Activated T-helper 2 cell treated with anti-CD3 and anti-CD28 coated beads, Interferon-gamma antibody, Interleukin-2, Interleukin-4, amounts not matched to agents 10 μg/mL and 5 μg/mL and 100 μg/mL, durations not matched to agents 14 hours and 24 hours and 36 hours (primary cell): ENCODE measurements at regions not wholly inside any gene's neighbourhood (a gene's known extent, or its start where the extent isn't known, plus 50 kb on each side); places are given as distances from the start of the nearest gene placed in this dataset.

Experiments used
- DNase-seq: peaks from one replicate; pipeline ENCODE4 v3.0.0; 2021; ENCODE audit warnings: low spot score
- H3K27ac Mint-ChIP-seq: one replicate; pipeline ENCODE4 v1.8.0; 2021; ENCODE audit warnings: mixed read lengths
- H3K27me3 Mint-ChIP-seq: one replicate; pipeline ENCODE4 v1.8.0; 2021; ENCODE audit warnings: low read depth, mixed read lengths
- H3K36me3 Mint-ChIP-seq: one replicate; pipeline ENCODE4 v1.8.0; 2021; ENCODE audit warnings: low read depth, mixed read lengths
- H3K4me1 Mint-ChIP-seq: one replicate; pipeline ENCODE4 v1.8.0; 2021; ENCODE audit warnings: low read depth, mixed read lengths
- H3K4me3 Mint-ChIP-seq: one replicate; pipeline ENCODE4 v1.8.0; 2021; ENCODE audit warnings: low read depth, mild to moderate bottlenecking, moderate library complexity, mixed read lengths
- H3K9me3 Mint-ChIP-seq: one replicate; pipeline ENCODE4 v1.8.0; 2021; ENCODE audit warnings: mixed read lengths
- intact Hi-C: fragments of 100-400 bp; cut with micrococcal nuclease; formaldehyde crosslinking; loops from one replicate; pipeline ENCODE4 v1.15.1; 2023

DNA sequence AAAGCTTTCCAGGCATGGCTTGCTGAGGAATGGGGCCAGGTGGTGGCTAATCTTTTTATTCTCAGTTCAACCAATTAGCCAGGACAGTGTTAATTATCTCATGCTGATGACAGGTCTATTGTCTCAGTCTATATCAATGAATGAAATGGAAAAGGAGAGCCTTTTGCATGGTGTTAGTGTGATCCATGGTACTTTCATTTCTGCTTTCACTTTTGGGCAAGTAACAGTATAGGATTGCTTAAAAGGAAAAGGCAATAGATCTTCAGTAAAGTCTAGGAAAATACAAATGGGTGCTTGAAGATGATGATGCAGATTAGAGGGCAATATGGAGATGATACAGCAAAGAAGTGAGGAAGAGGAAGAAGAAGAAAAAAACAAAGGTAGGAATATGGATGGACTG lies 430.3 kb downstream of the TFAP2A start:
- H3K4me1 Mint-ChIP-seq, result no peaks in the 10 kb centered on the region
- no peak overlapping the region for H3K4me3 Mint-ChIP-seq
- H3K27ac Mint-ChIP-seq, result no peak overlapping the region
- intact Hi-C loops, result no loop called here
- H3K27me3 Mint-ChIP-seq, result no peaks in the 10 kb centered on the region
- DNase-seq, result no peak
- no peaks in the 10 kb centered on the region for H3K36me3 Mint-ChIP-seq
- H3K9me3 Mint-ChIP-seq, result peaks cover 13% of the 10 kb centered on the region

DNA sequence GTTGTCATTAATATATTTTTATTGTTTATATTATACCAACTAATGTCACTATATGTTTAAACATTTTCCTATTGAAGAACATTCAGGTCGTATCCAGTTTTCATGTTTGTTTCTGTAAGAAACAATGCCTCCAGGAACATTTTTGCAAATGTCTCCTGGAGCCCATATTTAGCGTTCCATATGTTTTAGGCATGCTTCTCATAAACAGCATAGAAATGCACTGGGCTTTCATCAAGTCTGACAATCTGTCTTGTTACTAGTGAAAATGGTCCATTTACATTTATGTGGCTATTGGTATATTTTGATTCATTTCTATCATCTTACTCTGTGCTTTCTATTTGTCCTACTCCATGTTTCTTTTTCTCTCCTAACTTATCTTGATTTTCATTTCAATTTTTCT lies 431.7 kb downstream of the TFAP2A start:
- Mint-ChIP-seq H3K4me3 (no peak overlapping the region), H3K36me3 (no peaks in the 10 kb centered on the region), H3K4me1 (no peaks in the 10 kb centered on the region), H3K27me3 (no peaks in the 10 kb centered on the region), H3K27ac (no peak overlapping the region), H3K9me3 (peaks cover 9% of the 10 kb centered on the region)
- no peak for DNase-seq
- intact Hi-C loops, result no loop called here

DNA sequence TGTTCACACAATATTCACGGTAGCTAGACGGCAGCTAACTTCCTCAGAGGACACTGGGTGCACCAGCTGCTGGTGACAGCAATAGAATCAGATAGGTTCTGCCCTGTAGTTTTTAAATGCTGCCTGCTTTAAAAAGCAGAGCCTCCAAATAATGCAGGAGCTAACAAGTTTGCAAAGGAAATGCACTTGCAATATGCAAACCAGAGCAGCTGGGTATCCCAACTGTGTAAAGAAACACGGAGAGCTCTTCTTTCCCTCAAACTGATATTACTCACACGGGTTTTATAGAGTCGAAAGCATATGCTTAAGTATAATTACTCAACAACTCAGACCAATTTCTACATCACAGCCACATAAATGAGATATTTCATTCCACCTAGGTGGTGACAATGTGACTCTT lies 432.7 kb downstream of the TFAP2A start:
- intact Hi-C loops, result no loop called here
- Mint-ChIP-seq H3K36me3 (no peaks in the 10 kb centered on the region), H3K27ac (no peak overlapping the region), H3K4me3 (no peak overlapping the region), H3K27me3 (no peaks in the 10 kb centered on the region), H3K4me1 (no peaks in the 10 kb centered on the region), H3K9me3 (peaks cover 9% of the 10 kb centered on the region)
- no peak for DNase-seq

DNA sequence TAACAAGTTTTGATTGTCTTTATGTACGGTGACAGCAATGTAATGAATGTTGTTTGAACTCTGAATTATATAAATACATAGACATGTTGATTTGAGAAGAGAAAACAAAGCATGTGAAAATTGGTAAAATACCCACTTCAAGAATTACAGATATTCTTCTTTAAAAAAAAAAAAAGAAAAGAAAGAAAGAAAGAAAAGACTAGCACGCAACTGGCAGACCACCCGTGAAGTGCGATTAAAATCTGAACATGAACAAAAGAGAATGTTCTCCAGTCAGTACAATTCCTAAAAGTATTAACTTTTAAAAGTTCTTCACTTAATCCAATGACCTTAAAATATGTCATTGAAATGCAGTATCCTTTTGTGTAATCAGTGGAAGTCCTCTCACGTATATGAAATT lies 434.9 kb downstream of the TFAP2A start:
- Mint-ChIP-seq H3K4me3 (no peak overlapping the region), H3K36me3 (no peaks in the 10 kb centered on the region), H3K27ac (no peak overlapping the region), H3K27me3 (no peaks in the 10 kb centered on the region), H3K9me3 (peaks cover 9% of the 10 kb centered on the region), H3K4me1 (no peaks in the 10 kb centered on the region)
- no peak for DNase-seq
- intact Hi-C loops, result no loop called here

DNA sequence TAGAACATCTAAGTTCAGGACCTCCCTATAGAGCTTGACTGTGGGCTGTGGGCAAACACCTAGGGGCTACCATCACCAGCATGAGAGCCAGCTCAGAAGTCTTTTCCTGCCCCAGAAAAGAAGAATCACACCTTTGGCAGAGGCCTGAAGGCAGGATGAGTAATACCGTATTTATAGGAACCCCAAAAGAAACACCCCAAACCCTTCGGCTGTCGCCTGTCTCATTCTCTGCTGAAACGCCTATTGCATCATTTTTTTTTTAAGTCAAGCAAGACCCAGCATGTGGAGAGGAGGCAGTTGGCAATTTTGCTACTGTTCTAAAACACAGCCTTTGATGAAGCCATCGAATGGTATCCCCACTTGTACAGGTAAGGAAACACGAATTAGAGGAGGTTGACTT lies 436.4 kb downstream of the TFAP2A start:
- Mint-ChIP-seq H3K27me3 (no peaks in the 10 kb centered on the region), H3K4me3 (no peak overlapping the region), H3K27ac (no peak overlapping the region), H3K9me3 (peaks cover under 1% of the 10 kb centered on the region), H3K36me3 (no peaks in the 10 kb centered on the region), H3K4me1 (no peaks in the 10 kb centered on the region)
- DNase-seq, result no peak
- intact Hi-C loops, result no loop called here

DNA sequence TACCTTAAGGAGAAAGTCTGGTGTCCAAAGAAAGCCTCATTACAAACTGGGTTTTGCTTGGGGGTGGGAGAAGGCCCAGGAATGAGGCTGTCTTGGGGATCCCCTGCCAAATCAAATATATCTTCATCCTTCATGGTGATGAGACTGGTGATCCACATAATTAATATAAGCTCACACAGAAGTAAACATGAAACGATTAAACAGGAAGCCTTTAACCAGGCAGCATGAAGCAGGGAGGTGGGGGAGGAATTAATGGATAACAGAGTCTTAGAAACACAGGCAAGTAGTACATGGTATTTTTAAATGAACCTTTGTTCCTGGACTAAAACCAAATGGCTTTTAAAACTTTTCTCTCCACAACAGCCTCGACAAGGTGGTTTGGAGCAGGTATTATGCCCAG lies 437.5 kb downstream of the TFAP2A start:
- no peak overlapping the region for H3K27ac Mint-ChIP-seq
- no peak for DNase-seq
- no peaks in the 10 kb centered on the region for H3K4me1 Mint-ChIP-seq
- H3K4me3 Mint-ChIP-seq, result no peak overlapping the region
- intact Hi-C loops, result no loop called here
- H3K36me3 Mint-ChIP-seq, result no peaks in the 10 kb centered on the region
- H3K27me3 Mint-ChIP-seq, result no peaks in the 10 kb centered on the region
- H3K9me3 Mint-ChIP-seq, result peaks cover 3% of the 10 kb centered on the region

DNA sequence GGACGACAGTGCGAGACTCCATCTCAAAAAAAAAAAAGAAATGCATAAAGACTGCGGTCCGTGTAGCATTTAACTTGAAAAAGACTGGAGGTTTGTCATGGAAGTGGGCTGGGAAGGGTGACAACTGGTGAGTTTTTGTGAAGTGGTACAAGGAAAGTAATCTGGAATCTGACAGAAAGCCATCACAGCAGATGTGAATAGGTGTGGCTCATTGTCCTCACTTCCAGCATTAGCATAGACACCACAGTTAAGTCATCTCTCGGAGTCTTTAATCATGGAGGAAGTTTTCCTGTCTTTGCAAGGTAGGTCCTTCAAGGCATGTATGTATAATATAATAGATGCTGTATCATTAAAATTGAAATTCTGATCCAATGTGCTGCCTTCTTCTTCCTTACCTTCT lies 453.2 kb downstream of the TFAP2A start:
- Mint-ChIP-seq H3K36me3 (no peaks in the 10 kb centered on the region), H3K27me3 (no peaks in the 10 kb centered on the region), H3K9me3 (peaks cover 19% of the 10 kb centered on the region)

DNA sequence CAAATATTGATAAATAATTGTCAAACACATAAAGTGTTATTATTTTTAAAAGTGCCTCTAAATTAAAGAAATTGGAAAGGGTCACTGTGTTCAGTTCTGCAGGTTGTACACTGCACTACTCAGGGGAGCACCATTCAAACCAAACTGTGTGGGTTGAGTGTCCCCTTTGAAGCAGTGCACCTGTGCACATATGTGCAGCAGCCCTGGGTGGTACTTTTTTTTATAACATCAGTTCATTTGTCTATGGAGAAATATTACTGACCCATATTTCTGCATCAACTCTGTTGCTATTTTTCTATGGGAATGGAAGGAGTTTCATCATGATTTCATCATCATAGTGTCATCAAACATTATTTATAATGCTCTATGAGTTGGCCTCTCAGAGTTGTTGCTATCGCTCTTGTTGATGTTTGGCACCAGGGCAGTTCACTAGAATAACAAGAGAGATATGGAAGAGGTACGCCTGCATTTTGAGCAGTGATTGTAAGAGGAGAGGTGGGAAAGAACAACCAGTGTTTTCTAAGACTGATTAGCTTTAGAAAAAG lies 457.6 kb downstream of the TFAP2A start:
- H3K4me3 Mint-ChIP-seq, result no peak overlapping the region
- no peaks in the 10 kb centered on the region for H3K27me3 Mint-ChIP-seq
- H3K27ac Mint-ChIP-seq, result no peak overlapping the region
- DNase-seq, result no peak
- intact Hi-C loops, result no loop called here
- no peaks in the 10 kb centered on the region for H3K36me3 Mint-ChIP-seq
- H3K9me3 Mint-ChIP-seq, result peaks cover 15% of the 10 kb centered on the region
- H3K4me1 Mint-ChIP-seq, result no peaks in the 10 kb centered on the region

More for the DNA sequence above, 453.2 kb downstream of the TFAP2A start:
- Mint-ChIP-seq H3K4me1 (no peaks in the 10 kb centered on the region), H3K27ac (no peak overlapping the region), H3K4me3 (no peak overlapping the region)
- intact Hi-C loops, result no loop called here
- DNase-seq, result no peak

DNA sequence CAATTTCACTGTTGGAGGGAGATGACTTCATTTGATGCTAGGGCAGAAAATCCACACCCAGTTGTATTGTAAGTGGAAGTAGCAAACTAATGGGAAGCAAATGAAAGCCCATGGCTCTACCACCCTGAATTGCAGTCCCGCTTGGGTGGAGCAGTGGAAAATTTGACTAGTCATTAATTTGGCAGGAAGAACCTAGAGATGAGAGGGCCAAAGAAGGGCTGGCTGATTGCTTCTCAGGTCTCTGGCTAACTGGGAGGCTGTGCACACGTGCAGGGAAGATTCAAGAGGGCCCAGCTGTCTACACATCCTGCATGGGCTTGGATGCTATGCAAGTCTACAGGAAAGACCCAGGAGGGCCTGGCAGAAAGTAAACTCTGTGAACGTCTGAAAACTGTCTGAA lies 466.2 kb downstream of the TFAP2A start:
- no peaks in the 10 kb centered on the region for H3K27me3 Mint-ChIP-seq
- H3K4me3 Mint-ChIP-seq, result no peak overlapping the region
- intact Hi-C loops, result no loop called here
- no peak for DNase-seq
- no peak overlapping the region for H3K27ac Mint-ChIP-seq
- H3K4me1 Mint-ChIP-seq, result no peaks in the 10 kb centered on the region
- no peaks in the 10 kb centered on the region for H3K36me3 Mint-ChIP-seq
- H3K9me3 Mint-ChIP-seq, result peaks cover 9% of the 10 kb centered on the region

DNA sequence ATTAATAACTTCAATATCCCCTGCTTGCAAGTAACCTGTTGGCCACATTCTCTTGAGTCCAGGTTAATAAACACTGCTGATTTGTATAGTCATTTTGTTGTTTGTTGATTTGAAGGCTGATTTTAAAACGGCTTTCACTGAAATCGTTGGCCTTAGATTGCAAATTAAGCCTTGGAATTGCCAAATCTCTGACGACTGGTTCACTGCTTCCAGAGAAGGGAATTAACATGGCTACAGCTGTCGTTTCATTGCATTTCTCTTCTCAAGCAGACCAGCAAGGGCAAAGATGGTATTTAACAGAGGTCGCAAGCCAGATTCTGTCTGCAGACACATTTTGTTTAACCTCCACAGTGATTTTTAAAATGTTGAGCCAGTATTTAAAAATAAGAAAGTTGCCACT lies 470.9 kb downstream of the TFAP2A start:
- Mint-ChIP-seq H3K9me3 (peaks cover 24% of the 10 kb centered on the region), H3K4me1 (no peaks in the 10 kb centered on the region)

DNA sequence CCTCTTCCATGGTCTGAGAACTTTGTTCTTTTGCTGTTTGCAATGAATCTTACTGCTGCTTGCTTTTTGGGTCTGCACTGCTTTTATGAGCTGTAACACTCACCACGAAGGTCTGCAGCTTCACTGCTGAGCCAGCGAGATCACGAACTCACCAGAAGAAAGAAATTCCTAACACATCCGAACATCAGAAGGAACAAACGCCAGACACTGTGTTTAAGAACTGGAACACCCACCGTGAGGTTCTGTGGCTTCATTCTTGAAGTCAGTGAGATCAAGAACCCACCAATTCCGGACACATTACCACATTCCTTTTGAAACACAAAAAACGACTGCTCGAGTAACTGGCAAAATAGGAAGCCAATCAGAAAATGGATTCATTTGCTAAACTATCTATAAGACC lies 471.8 kb downstream of the TFAP2A start:
- no peak overlapping the region for H3K4me3 Mint-ChIP-seq
- no peak overlapping the region for H3K27ac Mint-ChIP-seq
- DNase-seq, result no peak
- H3K36me3 Mint-ChIP-seq, result no peaks in the 10 kb centered on the region
- no peaks in the 10 kb centered on the region for H3K4me1 Mint-ChIP-seq
- intact Hi-C loops, result no loop called here
- no peaks in the 10 kb centered on the region for H3K27me3 Mint-ChIP-seq
- peaks cover 24% of the 10 kb centered on the region for H3K9me3 Mint-ChIP-seq

More for the DNA sequence above, 470.9 kb downstream of the TFAP2A start:
- H3K27me3 Mint-ChIP-seq, result no peaks in the 10 kb centered on the region
- intact Hi-C loops, result no loop called here
- no peak overlapping the region for H3K27ac Mint-ChIP-seq
- no peak for DNase-seq
- no peak overlapping the region for H3K4me3 Mint-ChIP-seq
- no peaks in the 10 kb centered on the region for H3K36me3 Mint-ChIP-seq

DNA sequence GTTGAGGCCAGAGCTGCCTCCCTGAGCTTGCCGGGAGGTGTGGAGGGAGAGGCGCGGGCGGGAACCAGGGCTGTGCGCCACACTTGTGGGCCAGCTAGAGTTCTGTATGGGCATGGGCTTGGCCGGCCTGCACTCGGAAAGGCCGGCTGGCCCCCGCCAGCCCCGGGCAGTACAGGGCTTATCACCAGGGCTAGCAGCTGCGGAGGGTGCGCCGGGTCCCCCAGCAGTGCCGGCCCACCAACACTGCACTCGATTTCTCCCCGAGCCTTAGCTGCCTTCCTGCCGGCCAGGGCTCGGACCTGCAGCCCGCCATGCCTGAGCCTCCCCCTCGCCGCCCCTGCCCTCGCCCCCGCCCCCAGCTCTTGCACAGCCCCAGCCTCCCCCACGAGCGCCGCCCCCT lies 472.7 kb downstream of the TFAP2A start:
- intact Hi-C loops, result no loop called here
- H3K27ac Mint-ChIP-seq, result no peak overlapping the region
- DNase-seq, result no peak
- H3K4me3 Mint-ChIP-seq, result no peak overlapping the region
- H3K27me3 Mint-ChIP-seq, result no peaks in the 10 kb centered on the region
- H3K36me3 Mint-ChIP-seq, result no peaks in the 10 kb centered on the region
- peaks cover 24% of the 10 kb centered on the region for H3K9me3 Mint-ChIP-seq
- H3K4me1 Mint-ChIP-seq, result no peaks in the 10 kb centered on the region

DNA sequence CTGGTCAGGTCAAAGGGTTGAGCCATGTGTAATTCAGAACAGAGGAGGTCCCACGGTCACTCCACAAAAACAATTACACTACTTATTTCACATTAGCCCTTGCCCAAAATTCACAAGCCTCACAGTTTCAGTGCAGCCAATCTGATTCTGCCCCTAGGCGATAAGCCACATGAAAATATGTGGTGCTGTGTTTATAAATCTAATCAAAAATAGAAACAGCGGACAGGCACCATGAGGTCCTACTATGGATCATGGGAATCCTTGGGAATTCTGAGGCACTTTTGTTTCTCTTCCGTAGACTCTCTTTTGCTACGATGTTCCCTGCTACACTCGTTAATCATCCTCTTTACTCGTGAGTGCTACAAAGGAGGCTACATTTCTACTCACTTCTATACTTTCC lies 476.1 kb downstream of the TFAP2A start:
- no peaks in the 10 kb centered on the region for H3K36me3 Mint-ChIP-seq
- peaks cover 15% of the 10 kb centered on the region for H3K9me3 Mint-ChIP-seq
- no peak for DNase-seq
- intact Hi-C loops, result no loop called here
- H3K4me3 Mint-ChIP-seq, result no peak overlapping the region
- H3K27ac Mint-ChIP-seq, result no peak overlapping the region
- H3K27me3 Mint-ChIP-seq, result no peaks in the 10 kb centered on the region
- H3K4me1 Mint-ChIP-seq, result no peaks in the 10 kb centered on the region
